Keratinocyte (primary cell): ENCODE measurements at regions not wholly inside any gene's neighbourhood (a gene's known extent, or its start where the extent isn't known, plus 50 kb on each side); places are given as distances from the start of the nearest gene placed in this dataset.

ENCODE experiments used
- DNase-seq: peaks from one replicate; pipeline ENCODE4 v3.0.0-alpha.2; 2011; ENCODE audit warnings: low read depth, missing footprints, low spot score
- FAIRE-seq: peaks from 2 replicates; lab custom pipeline; 2011; peaks lifted over from hg19 to GRCh38; lab: Jason Lieb, UNC
- H2AFZ ChIP-seq: 2 replicates; pipeline ENCODE4 v1.6.0; 2012; ENCODE audit warnings: low read length, control low read depth, inconsistent platforms; ENCODE audit not compliant: control insufficient read depth
- H3K27ac ChIP-seq: 2 replicates; pipeline ENCODE4 v1.5.1; 2011; ENCODE audit warnings: low read length; ENCODE audit not compliant: control insufficient read depth, insufficient read depth
- H3K27me3 ChIP-seq: 3 replicates; pipeline ENCODE4 v1.6.0; 2011; ENCODE audit warnings: low read length; ENCODE audit not compliant: control insufficient read depth, insufficient read depth; ENCODE audit errors: extremely low read depth
- H3K36me3 ChIP-seq, 2 experiments: 2 replicates in 1 of 2; 3 replicates in 1 of 2; pipeline ENCODE4 v1.5.1; 2011; ENCODE audit warnings: low read length in 2 of 2, mild to moderate bottlenecking in 1 of 2; ENCODE audit not compliant: control insufficient read depth in 2 of 2, insufficient read depth in 2 of 2; ENCODE audit errors: extremely low read depth in 1 of 2
- H3K4me1 ChIP-seq: 3 replicates; pipeline ENCODE4 v1.5.1; 2011; ENCODE audit warnings: low read length; ENCODE audit not compliant: control insufficient read depth, insufficient read depth; ENCODE audit errors: extremely low read depth
- H3K4me2 ChIP-seq: 3 replicates; pipeline ENCODE4 v1.6.0; 2011; ENCODE audit warnings: low read depth, low read length; ENCODE audit not compliant: control insufficient read depth, insufficient read depth; ENCODE audit errors: extremely low read depth
- H3K4me3 ChIP-seq, 3 experiments: fragments of 200-600 bp in 1 of 3; sonication (generic) in 1 of 3; 2 replicates in 2 of 3; 3 replicates in 1 of 3; pipeline ENCODE4 v1.5.1; 2011 to 2016; ENCODE audit warnings: low read length in 3 of 3, mild to moderate bottlenecking in 3 of 3, control low read depth in 2 of 3, inconsistent platforms in 1 of 3, low read depth in 1 of 3, mixed read lengths in 1 of 3, mixed run types in 1 of 3, moderate library complexity in 1 of 3; ENCODE audit not compliant: control insufficient read depth in 2 of 3, insufficient read depth in 2 of 3; ENCODE audit errors: extremely low read depth in 1 of 3
- H3K79me2 ChIP-seq: 2 replicates; pipeline ENCODE4 v1.6.0; 2012; ENCODE audit warnings: low read length; ENCODE audit not compliant: control insufficient read depth, insufficient read depth
- H3K9ac ChIP-seq: 3 replicates; pipeline ENCODE4 v1.6.0; 2011; ENCODE audit warnings: low read length; ENCODE audit not compliant: control insufficient read depth, insufficient read depth; ENCODE audit errors: extremely low read depth
- H3K9me1 ChIP-seq: 3 replicates; pipeline ENCODE4 v1.6.0; 2011; ENCODE audit warnings: low read length; ENCODE audit not compliant: control insufficient read depth, insufficient read depth; ENCODE audit errors: extremely low read depth
- H3K9me3 ChIP-seq: 2 replicates; pipeline ENCODE4 v1.5.1; 2012; ENCODE audit warnings: low read depth, low read length; ENCODE audit not compliant: control insufficient read depth
- H4K20me1 ChIP-seq: 3 replicates; pipeline ENCODE4 v1.6.0; 2011; ENCODE audit warnings: low read length; ENCODE audit not compliant: control insufficient read depth, insufficient read depth; ENCODE audit errors: extremely low read depth
- EZH2 ChIP-seq: IDR thresholded peaks from one replicate; pipeline ENCODE4 v1.6.1; 2012; ENCODE audit warnings: inconsistent platforms, mild to moderate bottlenecking, low read length, moderate library complexity
- dilution Hi-C: fragments of 300-500 bp; cut with MboI; formaldehyde crosslinking; loops from one replicate; pipeline ENCODE4 v1.7.0; 2020; ENCODE audit warnings: low sequenced_read_pairs; ENCODE audit not compliant: extremely low pct_ligation_motif_present
- TF ChIP-seq, protein P1 (sequence below), 3 experiments: IDR thresholded peaks in 1 of 3; conservative IDR thresholded peaks in 1 of 3; optimal IDR thresholded peaks in 1 of 3; 2 replicates in 2 of 3; 3 replicates in 1 of 3; pipeline versions ENCODE3 to v1.5.1; 2011; ENCODE audit warnings: low read length in 3 of 3, mild to moderate bottlenecking in 3 of 3, moderate library complexity in 2 of 3, control low read depth in 1 of 3, inconsistent platforms in 1 of 3; ENCODE audit not compliant: insufficient read depth in 2 of 3; ENCODE audit errors: extremely low read depth in 1 of 3

DNA sequence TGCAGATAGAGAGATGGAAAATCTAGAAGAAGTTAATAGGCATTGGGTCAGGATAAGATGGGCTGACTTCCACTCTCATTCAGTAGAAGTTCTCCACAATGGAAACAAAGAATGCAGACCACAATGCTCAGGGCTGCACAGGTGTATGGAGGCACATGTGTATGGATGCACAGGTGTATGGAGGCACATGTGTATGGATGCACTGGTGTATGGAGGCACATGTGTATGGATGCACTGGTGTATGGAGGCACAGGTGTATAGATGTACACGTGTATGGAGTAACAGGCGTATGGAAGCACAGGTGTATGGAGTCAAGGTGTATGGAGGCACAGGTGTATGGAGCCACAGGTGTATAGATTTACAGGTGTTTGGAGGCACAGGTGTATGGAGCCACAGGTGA lies 285.7 kb upstream of the PPP2R2D start:
- no peaks in the 10 kb centered on the region for H3K27me3 ChIP-seq
- TF ChIP-seq, protein P1, sequence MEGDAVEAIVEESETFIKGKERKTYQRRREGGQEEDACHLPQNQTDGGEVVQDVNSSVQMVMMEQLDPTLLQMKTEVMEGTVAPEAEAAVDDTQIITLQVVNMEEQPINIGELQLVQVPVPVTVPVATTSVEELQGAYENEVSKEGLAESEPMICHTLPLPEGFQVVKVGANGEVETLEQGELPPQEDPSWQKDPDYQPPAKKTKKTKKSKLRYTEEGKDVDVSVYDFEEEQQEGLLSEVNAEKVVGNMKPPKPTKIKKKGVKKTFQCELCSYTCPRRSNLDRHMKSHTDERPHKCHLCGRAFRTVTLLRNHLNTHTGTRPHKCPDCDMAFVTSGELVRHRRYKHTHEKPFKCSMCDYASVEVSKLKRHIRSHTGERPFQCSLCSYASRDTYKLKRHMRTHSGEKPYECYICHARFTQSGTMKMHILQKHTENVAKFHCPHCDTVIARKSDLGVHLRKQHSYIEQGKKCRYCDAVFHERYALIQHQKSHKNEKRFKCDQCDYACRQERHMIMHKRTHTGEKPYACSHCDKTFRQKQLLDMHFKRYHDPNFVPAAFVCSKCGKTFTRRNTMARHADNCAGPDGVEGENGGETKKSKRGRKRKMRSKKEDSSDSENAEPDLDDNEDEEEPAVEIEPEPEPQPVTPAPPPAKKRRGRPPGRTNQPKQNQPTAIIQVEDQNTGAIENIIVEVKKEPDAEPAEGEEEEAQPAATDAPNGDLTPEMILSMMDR (optimal IDR thresholded peaks at IDR 0.05 in 1 of 3, IDR thresholded peaks at IDR 0.05 in 1 of 3, conservative IDR thresholded peaks at IDR 0.05 in 1 of 3; ENCODE audit: extremely low read depth in 1 of 3, insufficient read depth in 2 of 3, low read length in 3 of 3), result no peak
- TF ChIP-seq EZH2, result no peak
- H3K4me1 ChIP-seq, result no peaks in the 10 kb centered on the region
- no peaks in the 10 kb centered on the region for H3K79me2 ChIP-seq
- H3K4me2 ChIP-seq, result no peak overlapping the region
- no peak overlapping the region for H3K27ac ChIP-seq
- H3K4me3 ChIP-seq, result no peak overlapping the region
- H3K36me3 ChIP-seq, result no peaks in the 10 kb centered on the region
- no peaks in the 10 kb centered on the region for H4K20me1 ChIP-seq
- peaks cover 5% of the 10 kb centered on the region for H3K9me3 ChIP-seq
- DNase-seq, result no peak
- H3K9ac ChIP-seq, result no peak overlapping the region
- dilution Hi-C loops, result no loop called here
- H3K9me1 ChIP-seq, result no peaks in the 10 kb centered on the region
- H2AFZ ChIP-seq, result no peak overlapping the region
- FAIRE-seq, result no peak

DNA sequence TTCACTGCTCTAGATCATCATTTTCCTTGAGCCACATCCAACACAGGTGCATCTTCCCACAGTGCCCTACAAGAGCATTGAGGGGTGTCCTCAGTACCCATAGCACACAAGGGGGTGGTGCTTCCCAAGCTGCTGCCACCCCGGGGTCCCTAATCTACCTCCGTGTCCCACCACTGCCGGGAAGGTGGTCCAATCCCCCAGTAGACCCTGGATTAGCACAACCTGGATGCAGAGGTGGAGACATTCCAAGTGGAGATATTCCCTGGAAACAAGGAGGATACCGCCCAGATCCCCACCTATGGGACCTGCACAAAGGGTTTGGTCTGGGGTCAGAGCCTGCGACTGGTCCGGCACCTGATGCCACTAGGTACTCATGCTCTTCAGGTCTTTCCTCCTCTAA lies 284.8 kb upstream of the PPP2R2D start:
- Histone ChIP-seq H3K9ac (no peak overlapping the region), H3K9me3 (peaks cover 5% of the 10 kb centered on the region), H3K4me2 (no peak overlapping the region), H3K27ac (no peak overlapping the region), H3K79me2 (no peaks in the 10 kb centered on the region), H3K9me1 (no peaks in the 10 kb centered on the region), H2AFZ (no peak overlapping the region), H3K36me3 (no peaks in the 10 kb centered on the region), H3K4me3 (no peak overlapping the region), H3K27me3 (no peaks in the 10 kb centered on the region), H4K20me1 (no peaks in the 10 kb centered on the region), H3K4me1 (no peaks in the 10 kb centered on the region)
- no peak for FAIRE-seq
- dilution Hi-C loops, result no loop called here
- no peak for TF ChIP-seq EZH2
- TF ChIP-seq, protein P1 (optimal IDR thresholded peaks at IDR 0.05 in 1 of 3, IDR thresholded peaks at IDR 0.05 in 1 of 3, conservative IDR thresholded peaks at IDR 0.05 in 1 of 3; ENCODE audit: extremely low read depth in 1 of 3, insufficient read depth in 2 of 3, low read length in 3 of 3), result no peak
- DNase-seq, result no peak
